GM18517 (cell line): ENCODE measurements at regions not wholly inside any gene's neighbourhood (a gene's known extent, or its start where the extent isn't known, plus 50 kb on each side); places are given as distances from the start of the nearest gene placed in this dataset.
"Not testable (repeated sequence)": the region's sequence is repeated elsewhere in the genome, so short reads cannot be mapped to it uniquely, and the experiment has no call there.

ENCODE experiments used
- ATAC-seq: cut with Tn5 transposase; IDR thresholded peaks from one replicate; pipeline ENCODE4 v1.9.1; 2021; ENCODE audit warnings: mild to moderate bottlenecking, moderate library complexity; ENCODE audit not compliant: unreplicated experiment

GRCh38 chr2:82498777-82499443, 1960.2 kb downstream of the SUCLG1 start:
- ATAC-seq: no peak

- no peak for ATAC-seq
These were observed 1964.3 kb downstream of the SUCLG1 start for GRCh38 chr2:82494739-82495138.

GRCh38 chr2:82491591-82491990, 1967.5 kb downstream of the SUCLG1 start:
- no peak for ATAC-seq

GRCh38 chr2:82487354-82487753, 1971.7 kb downstream of the SUCLG1 start:
- ATAC-seq: no peak

- no peak for ATAC-seq
These were observed 1973.4 kb downstream of the SUCLG1 start for GRCh38 chr2:82485701-82486100.

- no peak for ATAC-seq
These were observed 1977.9 kb downstream of the SUCLG1 start for GRCh38 chr2:82481207-82481606.

- no peak for ATAC-seq
These were observed 1980.4 kb downstream of the SUCLG1 start for GRCh38 chr2:82478641-82479040.

GRCh38 chr2:82476094-82476493, 1983.0 kb downstream of the SUCLG1 start:
- no peak for ATAC-seq

- no peak for ATAC-seq
These were observed 2030.8 kb downstream of the SUCLG1 start for GRCh38 chr2:82428251-82428650.

- no peak for ATAC-seq
These were observed 2047.1 kb downstream of the SUCLG1 start for GRCh38 chr2:82412021-82412420.

GRCh38 chr2:82411071-82411470, 2048.0 kb downstream of the SUCLG1 start:
- ATAC-seq: no peak

- no peak for ATAC-seq
These were observed 2063.5 kb downstream of the SUCLG1 start for GRCh38 chr2:82395531-82395930.

- ATAC-seq: no peak
These were observed 2067.7 kb downstream of the SUCLG1 start for GRCh38 chr2:82391386-82391785.

GRCh38 chr2:82355622-82356021, 2051.1 kb upstream of the LRRTM1 start:
- no peak for ATAC-seq

GRCh38 chr2:82345910-82346309, 2041.4 kb upstream of the LRRTM1 start:
- ATAC-seq: no peak

- no peak for ATAC-seq
These were observed 2040.1 kb upstream of the LRRTM1 start for GRCh38 chr2:82344670-82345069.

- no peak for ATAC-seq
These were observed 2037.8 kb upstream of the LRRTM1 start for GRCh38 chr2:82342356-82342755.

GRCh38 chr2:82340578-82341053, 2036.1 kb upstream of the LRRTM1 start:
- ATAC-seq: no peak

- no peak for ATAC-seq
These were observed 2035.3 kb upstream of the LRRTM1 start for GRCh38 chr2:82339805-82340204.

GRCh38 chr2:82333697-82334096, 2029.1 kb upstream of the LRRTM1 start:
- ATAC-seq: no peak

GRCh38 chr2:82330155-82330554, 2025.6 kb upstream of the LRRTM1 start:
- ATAC-seq: no peak

- not testable (repeated sequence) for ATAC-seq
These were observed 2021.7 kb upstream of the LRRTM1 start for GRCh38 chr2:82326180-82326767.

GRCh38 chr2:82320296-82320695, 2015.7 kb upstream of the LRRTM1 start:
- no peak for ATAC-seq
